Endothelial cell of umbilical vein (primary cell): ENCODE measurements at regions not wholly inside any gene's neighbourhood (a gene's known extent, or its start where the extent isn't known, plus 50 kb on each side); places are given as distances from the start of the nearest gene placed in this dataset.

ENCODE experiments used
- BruUV-seq: library from RNA; stranded (reverse); fragments of 400-500 nt; replicated peaks from 2 replicates; lab custom pipeline; 2021; lab: Mats Ljungman, UMichigan
- CTCF ChIA-PET: fragments of 300-600, 350-600 bp; sonication (Branson Sonifier 250); formaldehyde crosslinking; loops from one replicate; lab custom pipeline; 2021; ENCODE audit warnings: antibody characterized with exemption, inconsistent platforms; lab: Charles Lee
- POLR2A ChIA-PET: fragments of 300-600, 350-600 bp; sonication (Branson Sonifier 250); formaldehyde crosslinking; loops from one replicate; lab custom pipeline; 2021; ENCODE audit warnings: antibody characterized with exemption, inconsistent platforms; lab: Charles Lee
- DNase-seq: peaks from one replicate; pipeline ENCODE4 v3.0.0-alpha.2; 2011; ENCODE audit warnings: low read depth, low spot score
- FAIRE-seq: peaks from 2 replicates; lab custom pipeline; 2011; peaks lifted over from hg19 to GRCh38; lab: Jason Lieb, UNC
- H2AFZ ChIP-seq: 2 replicates; pipeline ENCODE4 v1.6.0; 2012; ENCODE audit warnings: low read depth, low read length, control low read depth, inconsistent platforms
- H3K27ac ChIP-seq: 2 replicates; pipeline ENCODE4 v1.5.1; 2011; ENCODE audit warnings: low read depth, mild to moderate bottlenecking, control low read depth, low read length, moderate library complexity; ENCODE audit not compliant: insufficient read depth
- H3K27me3 ChIP-seq, 2 experiments: 2 replicates each; pipeline versions ENCODE4 v1.6.0 to v1.6.1; 2011; ENCODE audit warnings: low read length in 2 of 2, mixed read lengths in 1 of 2; ENCODE audit not compliant: control insufficient read depth in 2 of 2, insufficient read depth in 2 of 2
- H3K36me3 ChIP-seq, 2 experiments: 2 replicates in 1 of 2; 3 replicates in 1 of 2; pipeline ENCODE4 v1.5.1; 2011; ENCODE audit warnings: low read length in 2 of 2, mild to moderate bottlenecking in 1 of 2, moderate library complexity in 1 of 2; ENCODE audit not compliant: control insufficient read depth in 2 of 2, insufficient read depth in 2 of 2; ENCODE audit errors: extremely low read depth in 1 of 2
- H3K4me1 ChIP-seq: 3 replicates; pipeline ENCODE4 v1.5.1; 2011; ENCODE audit warnings: mild to moderate bottlenecking, low read length; ENCODE audit not compliant: control insufficient read depth, insufficient read depth; ENCODE audit errors: extremely low read depth
- H3K4me2 ChIP-seq: 2 replicates; pipeline ENCODE4 v1.6.1; 2011; ENCODE audit warnings: low read length, control low read depth, mixed read lengths; ENCODE audit not compliant: insufficient read depth
- H3K4me3 ChIP-seq, 3 experiments: fragments of 200-600 bp in 1 of 3; sonication (generic), shearing (Covaris generic) in 1 of 3; replicated peaks in 1 of 3; 2 replicates each; pipeline ENCODE4 v1.5.1; 2011 to 2016; ENCODE audit warnings: control low read depth in 3 of 3, low read length in 3 of 3, mild to moderate bottlenecking in 2 of 3, inconsistent platforms in 1 of 3, low read depth in 1 of 3, moderate library complexity in 1 of 3; ENCODE audit not compliant: insufficient read depth in 1 of 3
- H3K79me2 ChIP-seq: 2 replicates; pipeline ENCODE4 v1.6.0; 2012; ENCODE audit warnings: low read length, inconsistent platforms; ENCODE audit not compliant: control insufficient read depth, insufficient read depth
- H3K9ac ChIP-seq: replicated peaks from 2 replicates; pipeline ENCODE3; 2011; ENCODE audit warnings: low read length, control low read depth; ENCODE audit not compliant: insufficient read depth; ENCODE audit errors: extremely low read depth
- H3K9me1 ChIP-seq: replicated peaks from 3 replicates; pipeline ENCODE4 v1.6.0; 2011; ENCODE audit warnings: mild to moderate bottlenecking, low read length; ENCODE audit not compliant: control insufficient read depth, insufficient read depth; ENCODE audit errors: extremely low read depth
- H3K9me3 ChIP-seq: replicated peaks from 2 replicates; pipeline ENCODE4 v1.5.1; 2012; ENCODE audit warnings: low read length, inconsistent platforms; ENCODE audit not compliant: control insufficient read depth, insufficient read depth
- H4K20me1 ChIP-seq: replicated peaks from 2 replicates; pipeline ENCODE3; 2011; ENCODE audit warnings: mild to moderate bottlenecking, low read length; ENCODE audit not compliant: control insufficient read depth, insufficient read depth; ENCODE audit errors: extremely low read depth
- EZH2 ChIP-seq: IDR thresholded peaks from 2 replicates; pipeline ENCODE4 v1.6.1; 2012; ENCODE audit warnings: borderline replicate concordance, low read depth, mild to moderate bottlenecking, moderate library complexity, low read length, inconsistent platforms; ENCODE audit not compliant: severe bottlenecking
- FOS ChIP-seq: IDR thresholded peaks from 2 replicates; pipeline ENCODE4 v1.6.1; 2011; ENCODE audit warnings: mild to moderate bottlenecking, low read length, moderate library complexity, borderline replicate concordance; ENCODE audit not compliant: insufficient read depth
- MYC ChIP-seq: IDR thresholded peaks from one replicate; pipeline ENCODE4 v1.6.1; 2011; ENCODE audit warnings: mild to moderate bottlenecking, low read depth, low read length
- POLR2A ChIP-seq: IDR thresholded peaks from 2 replicates; pipeline ENCODE4 v1.6.1; 2012; ENCODE audit warnings: low read depth, mild to moderate bottlenecking, control low read depth, low read length
- dilution Hi-C: fragments of 300-500 bp; cut with MboI; formaldehyde crosslinking; loops from one replicate; pipeline ENCODE4 v1.15.0; 2019; ENCODE audit warnings: low sequenced_read_pairs; ENCODE audit not compliant: extremely low pct_ligation_motif_present
- intact Hi-C: fragments of 100-400 bp; cut with micrococcal nuclease; formaldehyde crosslinking; loops from one replicate; pipeline ENCODE4 v1.10.0; 2022
- TF ChIP-seq, protein P1 (sequence below), 2 donors: IDR thresholded peaks; 1 replicate in 1 of 2; 2 replicates in 1 of 2; pipeline ENCODE4 v1.5.1; 2011; ENCODE audit warnings: low read length in 2 of 2, mild to moderate bottlenecking in 2 of 2, moderate library complexity in 2 of 2, control low read depth in 1 of 2, inconsistent platforms in 1 of 2, low read depth in 1 of 2; ENCODE audit not compliant: insufficient read depth in 1 of 2; ENCODE audit errors: extremely low read depth in 1 of 2
- TF ChIP-seq, protein P2 (sequence below): IDR thresholded peaks from 2 replicates; pipeline ENCODE4 v1.6.1; 2011; ENCODE audit not compliant: insufficient read depth, insufficient read length

DNA sequence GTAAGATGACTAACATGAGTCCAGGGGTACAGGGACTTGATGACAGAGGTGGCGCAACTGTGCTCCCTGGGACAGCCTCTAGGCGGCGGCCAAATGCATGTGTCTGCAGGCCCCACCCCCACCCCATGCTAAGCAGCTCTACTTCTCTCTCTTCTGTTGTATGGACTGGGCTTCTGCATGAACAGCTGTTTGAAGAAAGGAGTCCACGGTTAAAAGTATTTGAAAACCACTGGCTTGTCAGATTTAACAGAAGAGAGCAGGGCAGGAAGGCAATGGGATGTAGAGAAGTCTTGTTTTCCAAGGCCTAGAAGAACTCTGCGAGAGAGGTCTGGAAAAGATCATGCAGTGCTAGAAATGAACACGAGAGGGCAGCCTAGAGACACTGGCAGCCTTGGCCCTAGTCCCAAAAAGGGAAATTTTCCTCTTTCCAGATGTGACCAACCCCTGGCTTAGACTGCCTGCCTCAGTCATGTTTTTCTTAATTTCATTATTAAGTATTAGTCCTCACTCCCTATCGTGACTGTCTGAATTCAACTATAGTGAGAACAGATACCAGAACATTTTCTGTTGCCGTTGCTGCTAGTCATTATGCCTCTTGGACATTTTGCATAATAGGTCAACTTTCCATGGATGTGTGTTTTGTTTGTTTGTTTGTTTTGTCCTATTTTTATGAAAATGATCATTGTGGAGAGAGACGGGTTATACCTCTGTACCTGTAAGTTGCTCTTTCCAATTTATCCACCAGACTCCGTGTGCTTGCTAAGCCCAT is 265.0 kb downstream of the ADGRG6 start:
- Histone ChIP-seq H3K36me3 (no peaks in the 10 kb centered on the region), H3K9me3 (no peaks in the 10 kb centered on the region), H3K4me3 (no peak overlapping the region), H3K79me2 (no peaks in the 10 kb centered on the region), H2AFZ (no peak overlapping the region), H3K9ac (no peak overlapping the region), H3K27ac (no peak overlapping the region), H3K4me2 (no peak overlapping the region), H4K20me1 (no peaks in the 10 kb centered on the region), H3K27me3 (peaks cover 2 to 16% of the 10 kb centered on the region in 2 experiments), H3K4me1 (no peaks in the 10 kb centered on the region), H3K9me1 (no peaks in the 10 kb centered on the region)
- no peak for TF ChIP-seq MYC
- TF ChIP-seq, protein P1, sequence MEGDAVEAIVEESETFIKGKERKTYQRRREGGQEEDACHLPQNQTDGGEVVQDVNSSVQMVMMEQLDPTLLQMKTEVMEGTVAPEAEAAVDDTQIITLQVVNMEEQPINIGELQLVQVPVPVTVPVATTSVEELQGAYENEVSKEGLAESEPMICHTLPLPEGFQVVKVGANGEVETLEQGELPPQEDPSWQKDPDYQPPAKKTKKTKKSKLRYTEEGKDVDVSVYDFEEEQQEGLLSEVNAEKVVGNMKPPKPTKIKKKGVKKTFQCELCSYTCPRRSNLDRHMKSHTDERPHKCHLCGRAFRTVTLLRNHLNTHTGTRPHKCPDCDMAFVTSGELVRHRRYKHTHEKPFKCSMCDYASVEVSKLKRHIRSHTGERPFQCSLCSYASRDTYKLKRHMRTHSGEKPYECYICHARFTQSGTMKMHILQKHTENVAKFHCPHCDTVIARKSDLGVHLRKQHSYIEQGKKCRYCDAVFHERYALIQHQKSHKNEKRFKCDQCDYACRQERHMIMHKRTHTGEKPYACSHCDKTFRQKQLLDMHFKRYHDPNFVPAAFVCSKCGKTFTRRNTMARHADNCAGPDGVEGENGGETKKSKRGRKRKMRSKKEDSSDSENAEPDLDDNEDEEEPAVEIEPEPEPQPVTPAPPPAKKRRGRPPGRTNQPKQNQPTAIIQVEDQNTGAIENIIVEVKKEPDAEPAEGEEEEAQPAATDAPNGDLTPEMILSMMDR (IDR thresholded peaks at IDR 0.05; ENCODE audit: extremely low read depth in 1 of 2, insufficient read depth in 1 of 2, low read depth in 1 of 2, low read length in 2 of 2): peak; percentile 82 to 85
- POLR2A ChIA-PET: interaction anchor here (0.6 kb wide), 1 partner anchor 94 kb away, joined by 5 read pairs; no protein-coding TSS in a partner anchor
- FAIRE-seq: peak; percentile 80
- peak; percentile 62 for DNase-seq
- BruUV-seq: no TSS peak
- dilution Hi-C loops (no loop called here), intact Hi-C loops (loop anchor here (1.0 to 10.0 kb wide), 7 partner anchors 93 to 860 kb away; no protein-coding TSS in a partner anchor)
- CTCF ChIA-PET: interaction anchor here (0.6 to 4.8 kb wide), 7 partner anchors 9 to 861 kb away, joined by 3 to 28 read pairs (median 7); no protein-coding TSS in a partner anchor

DNA sequence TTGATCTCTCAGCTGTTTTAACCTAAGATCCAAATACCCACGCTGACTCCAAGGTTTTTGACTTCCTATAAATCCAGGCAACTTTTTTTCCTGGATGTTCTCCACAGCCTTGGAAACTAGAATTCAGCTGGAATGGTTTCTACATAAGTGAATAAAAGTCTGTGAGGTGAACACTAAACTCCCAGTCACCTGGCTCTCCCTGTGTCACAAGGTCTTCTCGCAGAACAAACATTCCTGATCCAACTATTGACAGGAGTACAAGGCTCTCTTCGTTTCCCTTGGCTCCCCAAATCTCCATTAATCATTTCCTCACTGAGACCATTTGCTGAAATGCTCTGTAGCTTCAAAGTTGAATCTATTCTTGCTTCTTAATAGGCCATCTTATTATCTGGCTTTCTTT is 265.7 kb downstream of the ADGRG6 start:
- no peak overlapping the region for H3K9ac ChIP-seq
- H3K4me2 ChIP-seq: no peak overlapping the region
- no peaks in the 10 kb centered on the region for H3K79me2 ChIP-seq
- no peak overlapping the region for H3K4me3 ChIP-seq
- no peaks in the 10 kb centered on the region for H3K4me1 ChIP-seq
- TF ChIP-seq MYC (no peak), POLR2A (no peak), FOS (no peak), EZH2 (no peak)
- TF ChIP-seq, protein P2, sequence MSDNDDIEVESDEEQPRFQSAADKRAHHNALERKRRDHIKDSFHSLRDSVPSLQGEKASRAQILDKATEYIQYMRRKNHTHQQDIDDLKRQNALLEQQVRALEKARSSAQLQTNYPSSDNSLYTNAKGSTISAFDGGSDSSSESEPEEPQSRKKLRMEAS: no peak
- FAIRE-seq (no peak), DNase-seq (no peak)
- H3K36me3 ChIP-seq: no peaks in the 10 kb centered on the region
- H2AFZ ChIP-seq: no peak overlapping the region
- dilution Hi-C loops: no loop called here
- intact Hi-C loops: loop anchor here (2.0 to 10.0 kb wide), 3 partner anchors 125 to 767 kb away; no protein-coding TSS in a partner anchor
- POLR2A ChIA-PET: no interaction called here
- H3K9me1 ChIP-seq: no peaks in the 10 kb centered on the region
- no peaks in the 10 kb centered on the region for H3K9me3 ChIP-seq
- peaks cover 2 to 16% of the 10 kb centered on the region in 2 experiments for H3K27me3 ChIP-seq
- no peaks in the 10 kb centered on the region for H4K20me1 ChIP-seq
- no peak overlapping the region for H3K27ac ChIP-seq
- CTCF ChIA-PET: interaction anchor here (0.8 to 4.8 kb wide), 4 partner anchors 93 to 860 kb away, joined by 3 to 28 read pairs (median 7); no protein-coding TSS in a partner anchor
- BruUV-seq: no TSS peak
